BJ (cell line): ENCODE measurements at regions not wholly inside any gene's neighbourhood (a gene's known extent, or its start where the extent isn't known, plus 50 kb on each side); places are given as distances from the start of the nearest gene placed in this dataset.

Source experiments
- CTCF ChIA-PET: fragments of 350-600 bp; formaldehyde crosslinking; extraction: SDS; loops from one replicate; lab custom pipeline; 2021; ENCODE audit warnings: antibody characterized with exemption, inconsistent platforms; lab: Yijun Ruan, JAX
- POLR2A ChIA-PET: fragments of 300-600 bp; sonication (Branson Sonifier 250); formaldehyde crosslinking; extraction: SDS; loops from one replicate; lab custom pipeline; 2021; ENCODE audit warnings: antibody characterized with exemption; lab: Charles Lee
- DNase-seq: peaks from one replicate; pipeline ENCODE4 v3.0.0-alpha.2; 2011; ENCODE audit warnings: low read depth
- H3K27me3 ChIP-seq: 2 replicates; pipeline ENCODE4 v1.6.0; 2011; ENCODE audit warnings: low read length; ENCODE audit not compliant: control insufficient read depth, insufficient read depth
- H3K36me3 ChIP-seq: 2 replicates; pipeline ENCODE4 v1.5.1; 2011; ENCODE audit warnings: low read length; ENCODE audit not compliant: control insufficient read depth, insufficient read depth
- H3K4me3 ChIP-seq: 2 replicates; pipeline ENCODE4 v1.5.1; 2011; ENCODE audit warnings: low read depth, mild to moderate bottlenecking, control low read depth, low read length
- CTCF ChIP-seq: IDR thresholded peaks from 2 replicates; pipeline ENCODE4 v1.5.1; 2011; ENCODE audit warnings: low read depth, mild to moderate bottlenecking, control low read depth, inconsistent platforms, low read length, moderate library complexity; ENCODE audit not compliant: insufficient read depth

DNA sequence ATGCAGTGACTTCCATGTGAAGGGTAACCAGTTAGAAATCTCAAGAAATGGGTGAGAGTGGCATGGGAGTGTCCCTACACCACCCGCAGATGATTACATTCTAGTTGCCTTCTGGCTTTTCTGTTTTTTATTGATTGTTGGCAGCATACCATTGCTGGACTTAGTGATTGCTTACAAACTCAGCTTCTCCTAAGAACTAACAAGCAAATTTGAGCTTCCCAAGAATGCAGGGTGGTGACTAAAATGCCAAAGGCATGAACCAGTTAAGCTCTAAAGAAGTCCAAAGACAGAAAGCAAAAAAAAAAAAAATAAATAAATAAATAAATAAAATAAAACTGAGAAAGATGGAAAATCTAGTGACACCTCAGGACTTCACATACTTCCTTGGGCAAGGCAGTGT, 245.5 kb upstream of the PARD3B start:
- Histone ChIP-seq H3K4me3 (no peak overlapping the region), H3K27me3 (no peaks in the 10 kb centered on the region), H3K36me3 (no peaks in the 10 kb centered on the region)
- POLR2A ChIA-PET: no interaction called here
- DNase-seq: no peak
- CTCF ChIA-PET: no interaction called here
- no peak for TF ChIP-seq CTCF

- no peak overlapping the region for H3K4me3 ChIP-seq
- ChIA-PET CTCF (interaction anchor here (0.6 kb wide), 1 partner anchor 95 kb away, joined by 3 read pairs; no protein-coding TSS in a partner anchor), POLR2A (no interaction called here)
- no peaks in the 10 kb centered on the region for H3K27me3 ChIP-seq
- no peak for TF ChIP-seq CTCF
- no peaks in the 10 kb centered on the region for H3K36me3 ChIP-seq
- DNase-seq: no peak
Measured at GRCh38 chr2:204306667-204307066, 238.6 kb upstream of the PARD3B start.

- Histone ChIP-seq H3K4me3 (no peak overlapping the region), H3K27me3 (peaks cover 1% of the 10 kb centered on the region; the same call in 1 of the 2 replicates), H3K36me3 (no peaks in the 10 kb centered on the region)
- CTCF ChIA-PET: interaction anchor here (1.1 kb wide), 1 partner anchor 51 kb away, joined by 3 read pairs; no protein-coding TSS in a partner anchor
- no peak for DNase-seq
- POLR2A ChIA-PET: interaction anchor here (0.6 kb wide), 1 partner anchor 1008 kb away, joined by 3 read pairs; no protein-coding TSS in a partner anchor
- TF ChIP-seq CTCF: no peak
Measured at GRCh38 chr2:204312105-204312504, 233.2 kb upstream of the PARD3B start.

DNA sequence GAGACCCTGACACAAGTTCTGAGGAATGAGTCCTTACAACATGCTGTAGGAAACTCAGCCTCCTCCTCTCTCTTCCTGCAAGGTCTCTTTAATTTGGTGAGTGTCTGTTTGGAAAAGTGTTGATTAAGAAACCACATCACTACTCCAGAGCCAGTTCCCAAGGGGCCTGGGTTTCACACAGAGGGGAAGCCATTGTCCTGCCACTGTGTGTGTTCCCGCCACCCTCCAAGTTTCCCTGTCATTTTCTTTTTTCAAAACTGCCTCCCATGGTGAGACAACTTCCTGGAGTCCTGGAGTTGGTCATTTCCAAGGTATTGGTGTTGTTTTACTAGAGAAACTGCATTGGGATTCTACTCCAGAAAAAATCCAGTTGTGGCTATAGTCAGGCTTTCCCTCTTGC, 232.0 kb upstream of the PARD3B start:
- TF ChIP-seq CTCF: no peak
- Histone ChIP-seq H3K4me3 (no peak overlapping the region), H3K36me3 (no peaks in the 10 kb centered on the region), H3K27me3 (peaks cover 1% of the 10 kb centered on the region; the same call in 1 of the 2 replicates)
- DNase-seq: no peak
- ChIA-PET CTCF (no interaction called here), POLR2A (no interaction called here)

DNA sequence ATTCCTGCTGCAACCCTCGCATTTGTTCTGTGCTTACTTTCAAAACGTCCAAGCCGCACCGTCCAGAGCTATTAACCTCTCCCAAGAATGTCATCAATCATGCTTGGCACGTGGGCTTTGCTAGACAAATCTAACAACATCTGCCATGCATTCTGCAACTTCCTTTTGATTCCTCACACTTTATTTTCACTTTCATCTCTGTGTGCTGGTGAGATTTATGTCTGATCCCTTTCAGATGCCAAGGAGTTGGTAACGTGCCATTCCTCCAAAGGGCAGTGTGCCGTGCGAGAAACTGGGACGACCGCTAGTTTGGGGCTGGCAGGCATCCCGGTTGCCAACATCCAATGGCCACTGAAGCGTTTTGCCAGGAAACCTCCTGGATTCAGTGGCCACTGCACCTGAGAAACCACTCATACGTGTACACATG, 230.0 kb upstream of the PARD3B start:
- Histone ChIP-seq H3K36me3 (no peaks in the 10 kb centered on the region), H3K4me3 (no peak overlapping the region), H3K27me3 (peaks cover 1% of the 10 kb centered on the region; the same call in 1 of the 2 replicates)
- DNase-seq: no peak
- ChIA-PET CTCF (no interaction called here), POLR2A (no interaction called here)
- TF ChIP-seq CTCF: no peak
